HL-60 (cell line): ENCODE measurements at regions not wholly inside any gene's neighbourhood (a gene's known extent, or its start where the extent isn't known, plus 50 kb on each side); places are given as distances from the start of the nearest gene placed in this dataset.

Experiments used
- CTCF ChIP-seq: IDR thresholded peaks from one replicate; pipeline ENCODE4 v1.5.1; 2011; ENCODE audit warnings: low read length, control low read depth, inconsistent platforms; ENCODE audit not compliant: insufficient read depth
- POLR2AphosphoS5 ChIP-seq: IDR thresholded peaks from 2 replicates; pipeline ENCODE4 v1.6.1; 2012; ENCODE audit warnings: low read depth

- TF ChIP-seq CTCF (no peak), POLR2AphosphoS5 (no peak)
These were observed 59.7 kb downstream of the SHANK2 start for GRCh38 chr11:71192629-71193028.
